SK-N-SH (cell line): ENCODE measurements at regions not wholly inside any gene's neighbourhood (a gene's known extent, or its start where the extent isn't known, plus 50 kb on each side); places are given as distances from the start of the nearest gene placed in this dataset.

ENCODE experiments used
- CTCF ChIA-PET: fragments of 300-600, 350-600 bp; formaldehyde crosslinking; extraction: SDS; loops from one replicate; lab custom pipeline; 2021; lab: Yijun Ruan, JAX
- POLR2A ChIA-PET: fragments of 350-600 bp; sonication (Branson Sonifier 250); formaldehyde crosslinking; extraction: SDS; loops from one replicate; lab custom pipeline; 2020; ENCODE audit warnings: antibody characterized with exemption, inconsistent platforms; lab: Yijun Ruan, JAX
- DNase-seq: peaks from one replicate; pipeline ENCODE4 v3.0.0; 2012
- H2AFZ ChIP-seq: fragments of 200-600 bp; sonication (generic); 2 replicates; pipeline ENCODE4 v1.8.1; 2016; ENCODE audit warnings: antibody characterized with exemption, mild to moderate bottlenecking, low read depth
- H3F3A ChIP-seq: fragments of 200-600 bp; sonication (generic); replicated peaks from 2 replicates; pipeline ENCODE3; 2016; ENCODE audit warnings: antibody characterized with exemption, mild to moderate bottlenecking; ENCODE audit not compliant: insufficient read depth
- H3K27ac ChIP-seq, 2 experiments: fragments of 200-500 bp in 1 of 2; fragments of 200-600 bp in 1 of 2; sonication (Bioruptor generic) in 1 of 2; sonication (generic), shearing (Covaris generic) in 1 of 2; 2 replicates each; pipeline versions ENCODE4 v1.5.1 to v1.6.1; 2014 to 2016; ENCODE audit warnings: low read depth in 2 of 2, inconsistent platforms in 1 of 2, low read length in 1 of 2, mild to moderate bottlenecking in 1 of 2, mixed read lengths in 1 of 2
- H3K27me3 ChIP-seq: fragments of 200-600 bp; sonication (generic), shearing (Covaris generic); 2 replicates; pipeline ENCODE4 v1.6.1; 2016; ENCODE audit warnings: mixed run types; ENCODE audit not compliant: insufficient read depth
- H3K36me3 ChIP-seq, 2 experiments: fragments of 200-500 bp in 1 of 2; fragments of 200-600 bp in 1 of 2; sonication (Bioruptor generic) in 1 of 2; sonication (generic) in 1 of 2; replicated peaks in 1 of 2; 2 replicates each; pipeline versions ENCODE3 to v1.5.1; 2014 to 2016; ENCODE audit warnings: low read length in 1 of 2, mild to moderate bottlenecking in 1 of 2; ENCODE audit not compliant: insufficient read depth in 2 of 2, control insufficient read depth in 1 of 2
- H3K4me1 ChIP-seq, 2 experiments: fragments of 200-500 bp in 1 of 2; fragments of 200-600 bp in 1 of 2; sonication (Bioruptor generic) in 1 of 2; sonication (generic), shearing (Covaris generic) in 1 of 2; 2 replicates each; pipeline versions ENCODE4 v1.5.1 to v1.6.1; 2014 to 2016; ENCODE audit warnings: low read depth in 1 of 2, low read length in 1 of 2, mixed run types in 1 of 2; ENCODE audit not compliant: insufficient read depth in 2 of 2, control insufficient read depth in 1 of 2
- H3K4me2 ChIP-seq: fragments of 200-600 bp; sonication (generic), shearing (Covaris generic); 2 replicates; pipeline ENCODE4 v1.6.1; 2017; ENCODE audit warnings: mixed run types
- H3K4me3 ChIP-seq, 2 experiments: fragments of 200-500 bp in 1 of 2; fragments of 200-600 bp in 1 of 2; sonication (Bioruptor generic) in 1 of 2; sonication (generic), shearing (Covaris generic) in 1 of 2; 2 replicates each; pipeline versions ENCODE4 v1.5.1 to v1.8.1; 2014 to 2016; ENCODE audit warnings: low read depth in 2 of 2, inconsistent platforms in 1 of 2, low read length in 1 of 2, mild to moderate bottlenecking in 1 of 2, mixed read lengths in 1 of 2, moderate library complexity in 1 of 2
- H3K79me2 ChIP-seq: fragments of 200-600 bp; sonication (generic); 2 replicates; pipeline ENCODE4 v1.8.1; 2017; ENCODE audit warnings: mild to moderate bottlenecking; ENCODE audit not compliant: insufficient read depth
- H3K9ac ChIP-seq: fragments of 200-600 bp; sonication (generic); 2 replicates; pipeline ENCODE4 v1.6.1; 2017; ENCODE audit warnings: mixed run types
- H3K9me2 ChIP-seq: fragments of 200-600 bp; sonication (generic); 2 replicates; pipeline ENCODE4 v1.6.1; 2017; ENCODE audit warnings: mixed run types
- H3K9me3 ChIP-seq: fragments of 200-600 bp; sonication (generic); 2 replicates; pipeline ENCODE4 v1.6.1; 2017; ENCODE audit warnings: mixed run types, mild to moderate bottlenecking, moderate library complexity
- H4K20me1 ChIP-seq: fragments of 200-600 bp; sonication (generic); 2 replicates; pipeline ENCODE4 v1.6.1; 2017; ENCODE audit warnings: mild to moderate bottlenecking, mixed run types; ENCODE audit not compliant: insufficient read depth
- EP300 ChIP-seq, 2 experiments: IDR thresholded peaks; 2 replicates each; pipeline versions ENCODE4 v1.4.0 to v1.6.1; 2012; ENCODE audit warnings: borderline replicate concordance in 1 of 2, low read depth in 1 of 2, low read length in 1 of 2
- EZH2phosphoT487 ChIP-seq: fragments of 200-600 bp; sonication (generic); IDR thresholded peaks from 2 replicates; pipeline ENCODE4 v1.6.1; 2017; ENCODE audit warnings: low read depth, mixed run types, mild to moderate bottlenecking, antibody characterized with exemption, moderate library complexity, borderline replicate concordance
- FOSL2 ChIP-seq: IDR thresholded peaks from 2 replicates; pipeline ENCODE4 v1.4.0; 2012; ENCODE audit warnings: low read depth, mild to moderate bottlenecking, moderate library complexity, borderline replicate concordance
- FOXJ3 ChIP-seq: sonication (generic); formaldehyde crosslinking; IDR thresholded peaks from 2 replicates; pipeline ENCODE4 v1.5.1; 2020; ENCODE audit warnings: mild to moderate bottlenecking, missing genetic modification reagents
- FOXM1 ChIP-seq: IDR thresholded peaks from 2 replicates; pipeline ENCODE4 v1.4.0; 2012; ENCODE audit warnings: low read depth, mild to moderate bottlenecking
- GABPA ChIP-seq: IDR thresholded peaks from 2 replicates; pipeline ENCODE4 v1.4.0; 2012; ENCODE audit warnings: low read depth, mild to moderate bottlenecking
- GATA2 ChIP-seq: sonication (generic); formaldehyde crosslinking; IDR thresholded peaks from 2 replicates; pipeline ENCODE4 v1.5.0; 2020; ENCODE audit warnings: mild to moderate bottlenecking, missing genetic modification reagents
- JUND ChIP-seq: IDR thresholded peaks from 2 replicates; pipeline ENCODE4 v1.4.0; 2012
- MAX ChIP-seq: IDR thresholded peaks from 2 replicates; pipeline ENCODE4 v1.4.0; 2012; ENCODE audit warnings: low read depth
- MEF2A ChIP-seq: IDR thresholded peaks from 2 replicates; pipeline ENCODE4 v1.4.0; 2012; ENCODE audit warnings: low read depth, borderline replicate concordance
- NRF1 ChIP-seq: IDR thresholded peaks from 2 replicates; pipeline ENCODE4 v1.6.1; 2012; ENCODE audit warnings: low read depth, mild to moderate bottlenecking, low read length
- POLR2AphosphoS5 ChIP-seq: IDR thresholded peaks from 2 replicates; pipeline ENCODE4 v1.6.1; 2012; ENCODE audit warnings: low read depth, low read length
- RFX5 ChIP-seq: IDR thresholded peaks from 2 replicates; pipeline ENCODE4 v1.6.1; 2012; ENCODE audit warnings: mild to moderate bottlenecking, improper control_type of control experiment, low read length
- RXRA ChIP-seq: IDR thresholded peaks from 2 replicates; pipeline ENCODE4 v1.4.0; 2012; ENCODE audit warnings: low read depth, mild to moderate bottlenecking, borderline replicate concordance
- SIN3A ChIP-seq: IDR thresholded peaks from 2 replicates; pipeline ENCODE4 v1.6.1; 2012; ENCODE audit warnings: low read depth, mild to moderate bottlenecking, low read length, moderate library complexity, borderline replicate concordance
- TAF1 ChIP-seq: IDR thresholded peaks from 2 replicates; pipeline ENCODE4 v1.6.1; 2012; ENCODE audit warnings: low read depth, mild to moderate bottlenecking, low read length, moderate library complexity, borderline replicate concordance
- TCF12 ChIP-seq: IDR thresholded peaks from 2 replicates; pipeline ENCODE4 v1.4.0; 2012
- TEAD4 ChIP-seq: IDR thresholded peaks from 2 replicates; pipeline ENCODE4 v1.4.0; 2012; ENCODE audit warnings: mild to moderate bottlenecking, borderline replicate concordance; ENCODE audit not compliant: insufficient read depth
- ZBTB33 ChIP-seq: IDR thresholded peaks from 2 replicates; pipeline ENCODE4 v1.4.0; 2012; ENCODE audit warnings: low read depth, borderline replicate concordance
- WGBS: methylation state at CpG from one replicate; pipeline ENCODE4 v1.1.6; 2017; ENCODE audit warnings: low lambda C conversion rate; 5-methylcytosine and 5-hydroxymethylcytosine counted together
- TF ChIP-seq, protein P1 (sequence below): IDR thresholded peaks from 2 replicates; pipeline ENCODE4 v1.6.1; 2012; ENCODE audit warnings: mild to moderate bottlenecking, low read depth, low read length, moderate library complexity
- TF ChIP-seq, protein P2 (sequence below): IDR thresholded peaks from 2 replicates; pipeline ENCODE4 v1.4.0; 2012; ENCODE audit warnings: low read depth, borderline replicate concordance
- TF ChIP-seq, protein P3 (sequence below): IDR thresholded peaks from 2 replicates; pipeline ENCODE4; 2012

GRCh38 chr5:89055015-89055694, 172.2 kb upstream of the MEF2C start:
- Histone ChIP-seq H3F3A (no peaks in the 10 kb centered on the region), H3K27me3 (no peaks in the 10 kb centered on the region), H3K4me1 (no peaks in the 10 kb centered on the region), H3K9me3 (no peaks in the 10 kb centered on the region), H3K27ac (no peak overlapping the region), H3K9ac (no peak overlapping the region), H3K4me2 (no peak overlapping the region), H2AFZ (no peak overlapping the region), H4K20me1 (no peaks in the 10 kb centered on the region), H3K36me3 (no peaks in the 10 kb centered on the region), H3K79me2 (no peaks in the 10 kb centered on the region), H3K9me2 (no peaks in the 10 kb centered on the region), H3K4me3 (no peak overlapping the region)
- TF ChIP-seq EZH2phosphoT487: no peak
- TF ChIP-seq NRF1: no peak
- no peak for TF ChIP-seq GABPA
- TF ChIP-seq FOXJ3: no peak
- TF ChIP-seq TCF12: no peak
- TF ChIP-seq EP300 (IDR thresholded peaks at IDR 0.05; ENCODE audit: borderline replicate concordance in 1 of 2, low read depth in 1 of 2, low read length in 1 of 2): no peak
- TF ChIP-seq FOXM1: no peak
- no peak for TF ChIP-seq JUND
- TF ChIP-seq RFX5: no peak
- no peak for TF ChIP-seq GATA2 (CRISPR knock-in tag)
- no peak for TF ChIP-seq MEF2A
- TF ChIP-seq SIN3A: no peak
- TF ChIP-seq RXRA: no peak
- TF ChIP-seq, protein P1, sequence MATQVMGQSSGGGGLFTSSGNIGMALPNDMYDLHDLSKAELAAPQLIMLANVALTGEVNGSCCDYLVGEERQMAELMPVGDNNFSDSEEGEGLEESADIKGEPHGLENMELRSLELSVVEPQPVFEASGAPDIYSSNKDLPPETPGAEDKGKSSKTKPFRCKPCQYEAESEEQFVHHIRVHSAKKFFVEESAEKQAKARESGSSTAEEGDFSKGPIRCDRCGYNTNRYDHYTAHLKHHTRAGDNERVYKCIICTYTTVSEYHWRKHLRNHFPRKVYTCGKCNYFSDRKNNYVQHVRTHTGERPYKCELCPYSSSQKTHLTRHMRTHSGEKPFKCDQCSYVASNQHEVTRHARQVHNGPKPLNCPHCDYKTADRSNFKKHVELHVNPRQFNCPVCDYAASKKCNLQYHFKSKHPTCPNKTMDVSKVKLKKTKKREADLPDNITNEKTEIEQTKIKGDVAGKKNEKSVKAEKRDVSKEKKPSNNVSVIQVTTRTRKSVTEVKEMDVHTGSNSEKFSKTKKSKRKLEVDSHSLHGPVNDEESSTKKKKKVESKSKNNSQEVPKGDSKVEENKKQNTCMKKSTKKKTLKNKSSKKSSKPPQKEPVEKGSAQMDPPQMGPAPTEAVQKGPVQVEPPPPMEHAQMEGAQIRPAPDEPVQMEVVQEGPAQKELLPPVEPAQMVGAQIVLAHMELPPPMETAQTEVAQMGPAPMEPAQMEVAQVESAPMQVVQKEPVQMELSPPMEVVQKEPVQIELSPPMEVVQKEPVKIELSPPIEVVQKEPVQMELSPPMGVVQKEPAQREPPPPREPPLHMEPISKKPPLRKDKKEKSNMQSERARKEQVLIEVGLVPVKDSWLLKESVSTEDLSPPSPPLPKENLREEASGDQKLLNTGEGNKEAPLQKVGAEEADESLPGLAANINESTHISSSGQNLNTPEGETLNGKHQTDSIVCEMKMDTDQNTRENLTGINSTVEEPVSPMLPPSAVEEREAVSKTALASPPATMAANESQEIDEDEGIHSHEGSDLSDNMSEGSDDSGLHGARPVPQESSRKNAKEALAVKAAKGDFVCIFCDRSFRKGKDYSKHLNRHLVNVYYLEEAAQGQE: no peak
- no peak for TF ChIP-seq TEAD4
- no peak for DNase-seq
- 67% methylated on average over 6 of the region's 6 CpGs for WGBS
- ChIA-PET CTCF (interaction anchor here (1.4 kb wide), 1 partner anchor 13 kb away, joined by 3 read pairs; no protein-coding TSS in a partner anchor), POLR2A (no interaction called here)

DNA sequence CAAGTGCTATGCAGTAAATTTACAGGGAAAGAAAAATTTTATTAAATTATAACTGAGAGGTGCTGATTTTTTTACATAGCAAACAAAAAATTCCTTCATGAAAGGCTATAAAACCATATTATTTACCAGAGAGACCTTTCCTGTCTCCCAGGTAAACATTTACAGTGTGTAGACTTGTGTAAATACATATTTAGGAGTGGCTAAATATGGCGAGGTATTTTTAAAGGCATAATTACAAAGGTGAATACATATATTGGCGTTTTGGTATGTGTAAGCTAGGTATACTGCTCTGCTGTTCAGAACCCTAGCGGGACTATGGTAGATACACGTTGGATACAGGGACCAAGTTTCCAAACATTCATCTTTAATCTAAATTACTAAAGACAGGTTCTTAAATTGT, 170.6 kb upstream of the MEF2C start:
- POLR2A ChIA-PET: no interaction called here
- Histone ChIP-seq H3K27me3 (no peaks in the 10 kb centered on the region), H3K9ac (no peak overlapping the region), H3K36me3 (no peaks in the 10 kb centered on the region), H3K4me2 (no peak overlapping the region), H4K20me1 (no peaks in the 10 kb centered on the region), H3F3A (no peaks in the 10 kb centered on the region), H3K9me3 (no peaks in the 10 kb centered on the region), H3K79me2 (no peaks in the 10 kb centered on the region), H3K4me3 (no peak overlapping the region), H3K4me1 (no peaks in the 10 kb centered on the region), H3K27ac (no peak overlapping the region), H3K9me2 (no peaks in the 10 kb centered on the region), H2AFZ (no peak overlapping the region)
- DNase-seq: no peak
- CTCF ChIA-PET: no interaction called here
- WGBS: 58% methylated on average over 4 of the region's 4 CpGs
- TF ChIP-seq TAF1: no peak
- no peak for TF ChIP-seq FOSL2
- TF ChIP-seq ZBTB33: no peak
- TF ChIP-seq, protein P2, sequence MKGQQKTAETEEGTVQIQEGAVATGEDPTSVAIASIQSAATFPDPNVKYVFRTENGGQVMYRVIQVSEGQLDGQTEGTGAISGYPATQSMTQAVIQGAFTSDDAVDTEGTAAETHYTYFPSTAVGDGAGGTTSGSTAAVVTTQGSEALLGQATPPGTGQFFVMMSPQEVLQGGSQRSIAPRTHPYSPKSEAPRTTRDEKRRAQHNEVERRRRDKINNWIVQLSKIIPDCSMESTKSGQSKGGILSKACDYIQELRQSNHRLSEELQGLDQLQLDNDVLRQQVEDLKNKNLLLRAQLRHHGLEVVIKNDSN: no peak
- no peak for TF ChIP-seq RXRA
- TF ChIP-seq MAX: no peak
- TF ChIP-seq, protein P3, sequence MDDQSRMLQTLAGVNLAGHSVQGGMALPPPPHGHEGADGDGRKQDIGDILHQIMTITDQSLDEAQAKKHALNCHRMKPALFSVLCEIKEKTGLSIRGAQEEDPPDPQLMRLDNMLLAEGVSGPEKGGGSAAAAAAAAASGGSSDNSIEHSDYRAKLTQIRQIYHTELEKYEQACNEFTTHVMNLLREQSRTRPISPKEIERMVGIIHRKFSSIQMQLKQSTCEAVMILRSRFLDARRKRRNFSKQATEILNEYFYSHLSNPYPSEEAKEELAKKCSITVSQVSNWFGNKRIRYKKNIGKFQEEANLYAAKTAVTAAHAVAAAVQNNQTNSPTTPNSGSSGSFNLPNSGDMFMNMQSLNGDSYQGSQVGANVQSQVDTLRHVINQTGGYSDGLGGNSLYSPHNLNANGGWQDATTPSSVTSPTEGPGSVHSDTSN: no peak
- TF ChIP-seq SIN3A: no peak
- TF ChIP-seq POLR2AphosphoS5: no peak
- TF ChIP-seq JUND: no peak
